Neural cell (in vitro differentiated cells): ENCODE measurements at regions not wholly inside any gene's neighbourhood (a gene's known extent, or its start where the extent isn't known, plus 50 kb on each side); places are given as distances from the start of the nearest gene placed in this dataset.
"Not testable (repeated sequence)": the region's sequence is repeated elsewhere in the genome, so short reads cannot be mapped to it uniquely, and the experiment has no call there.

ENCODE experiments used
- H2AFZ ChIP-seq: fragments of 200-600, 300-800 bp; sonication (generic), shearing (Covaris generic); 2 replicates; pipeline ENCODE4 v1.6.0; 2014; ENCODE audit warnings: low read depth, mild to moderate bottlenecking, antibody characterized with exemption, low read length, moderate library complexity
- H3F3A ChIP-seq: fragments of 200-600 bp; shearing (Covaris generic); 2 replicates; pipeline ENCODE4 v1.6.1; 2016; ENCODE audit warnings: mild to moderate bottlenecking, moderate library complexity, mixed read lengths, antibody characterized with exemption, low read length; ENCODE audit not compliant: insufficient read depth, poor library complexity, severe bottlenecking
- H3K27ac ChIP-seq: fragments of 200-600, 300-800 bp; sonication (generic), shearing (Covaris generic); 2 replicates; pipeline ENCODE4 v1.5.1; 2014; ENCODE audit warnings: mild to moderate bottlenecking, low read length, moderate library complexity
- H3K27me3 ChIP-seq: fragments of 300-800, 200-600 bp; sonication (generic), shearing (Covaris generic); 2 replicates; pipeline ENCODE4 v1.6.0; 2014; ENCODE audit warnings: mild to moderate bottlenecking, low read depth, low read length, moderate library complexity; ENCODE audit not compliant: insufficient read depth
- H3K36me3 ChIP-seq: fragments of 300-800, 200-600 bp; sonication (generic), shearing (Covaris generic); 2 replicates; pipeline ENCODE4 v1.5.1; 2014; ENCODE audit warnings: mild to moderate bottlenecking, antibody characterized with exemption, low read length, moderate library complexity; ENCODE audit not compliant: insufficient read depth
- H3K4me2 ChIP-seq: fragments of 300-800, 200-600 bp; sonication (generic), shearing (Covaris generic); 2 replicates; pipeline ENCODE4 v1.6.0; 2014; ENCODE audit warnings: mild to moderate bottlenecking, low read length
- H3K4me3 ChIP-seq: fragments of 300-800, 200-600 bp; sonication (generic), shearing (Covaris generic); 2 replicates; pipeline ENCODE4 v1.5.1; 2014; ENCODE audit warnings: mild to moderate bottlenecking, low read length, moderate library complexity
- H3K79me2 ChIP-seq: fragments of 200-600 bp; shearing (Covaris generic); replicated peaks from 2 replicates; pipeline ENCODE4 v1.6.0; 2014; ENCODE audit warnings: mild to moderate bottlenecking, low read length, moderate library complexity; ENCODE audit not compliant: insufficient read depth
- H3K9ac ChIP-seq: fragments of 300-800, 200-600 bp; sonication (generic), shearing (Covaris generic); 2 replicates; pipeline ENCODE4 v1.6.1; 2016; ENCODE audit warnings: mild to moderate bottlenecking, low read length, mixed read lengths
- H3K9me2 ChIP-seq: fragments of 200-600 bp; shearing (Covaris generic); 2 replicates; pipeline ENCODE4 v1.6.1; 2016; ENCODE audit warnings: mild to moderate bottlenecking, low read length, mixed read lengths; ENCODE audit not compliant: insufficient read depth
- H3K9me3 ChIP-seq: fragments of 200-600, 300-800 bp; sonication (generic), shearing (Covaris generic); 2 replicates; pipeline ENCODE4 v1.6.1; 2016; ENCODE audit warnings: mild to moderate bottlenecking, mixed run types, low read length, moderate library complexity, mixed read lengths
- H4K20me1 ChIP-seq: fragments of 200-600 bp; shearing (Covaris generic); 2 replicates; pipeline ENCODE4 v1.6.1; 2016; ENCODE audit warnings: mild to moderate bottlenecking, mixed run types; ENCODE audit not compliant: insufficient read depth
- CTCF ChIP-seq: fragments of 450-650 bp; IDR thresholded peaks from 2 replicates; pipeline ENCODE4 v1.5.1; 2014; ENCODE audit warnings: antibody characterized with exemption, mild to moderate bottlenecking, moderate library complexity; ENCODE audit not compliant: poor library complexity, severe bottlenecking
- EP300 ChIP-seq: fragments of 450-650 bp; conservative IDR thresholded peaks from 2 replicates; pipeline ENCODE4 v1.6.1; 2014; ENCODE audit warnings: antibody characterized with exemption, mild to moderate bottlenecking, moderate library complexity; ENCODE audit not compliant: poor library complexity, severe bottlenecking
- EZH2 ChIP-seq: fragments of 200-600, 300-800 bp; shearing (Covaris generic), sonication (generic); IDR thresholded peaks from 2 replicates; pipeline ENCODE4 v1.6.1; 2014; ENCODE audit warnings: antibody characterized with exemption, low read length, borderline replicate concordance, mild to moderate bottlenecking; ENCODE audit not compliant: insufficient read depth, poor library complexity, severe bottlenecking
- MXI1 ChIP-seq: fragments of 450-650 bp; conservative IDR thresholded peaks from 2 replicates; pipeline ENCODE4 v1.6.1; 2014; ENCODE audit warnings: antibody characterized with exemption, mild to moderate bottlenecking; ENCODE audit not compliant: poor library complexity, severe bottlenecking
- POLR2AphosphoS5 ChIP-seq: IDR thresholded peaks from 2 replicates; pipeline ENCODE4 v1.6.1; 2012
- RAD21 ChIP-seq: fragments of 450-650 bp; conservative IDR thresholded peaks from 2 replicates; pipeline ENCODE4 v1.6.1; 2014; ENCODE audit warnings: antibody characterized with exemption, mild to moderate bottlenecking, moderate library complexity
- REST ChIP-seq: IDR thresholded peaks from 2 replicates; pipeline ENCODE4 v1.6.1; 2012; ENCODE audit warnings: borderline replicate concordance
- SMC3 ChIP-seq: fragments of 450-650 bp; conservative IDR thresholded peaks from 2 replicates; pipeline ENCODE4 v1.6.1; 2014; ENCODE audit warnings: antibody characterized with exemption, mild to moderate bottlenecking, moderate library complexity; ENCODE audit not compliant: poor library complexity
- TAF1 ChIP-seq: IDR thresholded peaks from 2 replicates; pipeline ENCODE4 v1.6.1; 2012; ENCODE audit warnings: low read depth

GRCh38 chr14:21795456-21795855, 121.8 kb upstream of the OR4E1 start:
- Histone ChIP-seq H3K9me2 (no peaks in the 10 kb centered on the region), H3K79me2 (no peaks in the 10 kb centered on the region), H2AFZ (no peak overlapping the region), H3K27ac (no peak overlapping the region), H3K9me3 (no peaks in the 10 kb centered on the region), H3K9ac (no peak overlapping the region), H4K20me1 (no peaks in the 10 kb centered on the region), H3K36me3 (no peaks in the 10 kb centered on the region), H3K27me3 (no peaks in the 10 kb centered on the region), H3K4me2 (no peak overlapping the region), H3K4me3 (no peak overlapping the region), H3F3A (no peaks in the 10 kb centered on the region)
- TF ChIP-seq MXI1: no peak
- TF ChIP-seq CTCF: no peak
- TF ChIP-seq EZH2: no peak
- no peak for TF ChIP-seq RAD21
- no peak for TF ChIP-seq POLR2AphosphoS5
- no peak for TF ChIP-seq EP300
- TF ChIP-seq REST: no peak

GRCh38 chr14:21791749-21792148, 118.1 kb upstream of the OR4E1 start:
- Histone ChIP-seq H3K79me2 (no peaks in the 10 kb centered on the region), H3K27ac (no peak overlapping the region), H4K20me1 (no peaks in the 10 kb centered on the region), H3K4me3 (no peak overlapping the region), H3K9me2 (no peaks in the 10 kb centered on the region), H3F3A (no peaks in the 10 kb centered on the region), H3K4me2 (no peak overlapping the region), H3K36me3 (no peaks in the 10 kb centered on the region), H3K27me3 (no peaks in the 10 kb centered on the region), H3K9ac (no peak overlapping the region), H2AFZ (no peak overlapping the region), H3K9me3 (no peaks in the 10 kb centered on the region)
- TF ChIP-seq EP300 (no peak), REST (no peak), CTCF (no peak), EZH2 (no peak), SMC3 (no peak), POLR2AphosphoS5 (no peak), RAD21 (no peak), TAF1 (no peak), MXI1 (no peak)

- H3K27ac ChIP-seq, H3F3A ChIP-seq, H3K9me2 ChIP-seq, H4K20me1 ChIP-seq, H3K27me3 ChIP-seq, H3K4me3 ChIP-seq, H3K36me3 ChIP-seq, H3K4me2 ChIP-seq, H3K9ac ChIP-seq, H3K9me3 ChIP-seq, H3K79me2 ChIP-seq, H2AFZ ChIP-seq: not testable (repeated sequence)
These were observed 115.1 kb upstream of the OR4E1 start for GRCh38 chr14:21788687-21789086.
